WERI-Rb-1 (cell line): ENCODE measurements at regions not wholly inside any gene's neighbourhood (a gene's known extent, or its start where the extent isn't known, plus 50 kb on each side); places are given as distances from the start of the nearest gene placed in this dataset.

Experiments
- DNase-seq: peaks from one replicate; pipeline ENCODE4 v3.0.0-alpha.2; 2020
- H3K27ac ChIP-seq: fragments of 250-450 bp; sonication (Bioruptor Pico); 2 replicates; pipeline ENCODE4 v1.5.1; 2020; ENCODE audit warnings: mild to moderate bottlenecking, moderate library complexity
- H3K27me3 ChIP-seq: fragments of 250-450 bp; sonication (Bioruptor Pico); 2 replicates; pipeline ENCODE4 v1.5.1; 2021; ENCODE audit warnings: mild to moderate bottlenecking, low read depth, moderate library complexity; ENCODE audit not compliant: insufficient read depth, severe bottlenecking
- H3K36me3 ChIP-seq: fragments of 250-450 bp; sonication (Bioruptor Pico); 2 replicates; pipeline ENCODE4 v1.5.1; 2020; ENCODE audit warnings: mild to moderate bottlenecking, moderate library complexity
- H3K4me3 ChIP-seq: 2 replicates; pipeline ENCODE4 v1.5.1; 2011; ENCODE audit warnings: low read depth, mild to moderate bottlenecking, control low read depth, low read length
- H3K9me3 ChIP-seq: fragments of 250-450 bp; sonication (Bioruptor Pico); 2 replicates; pipeline ENCODE4 v1.5.1; 2021; ENCODE audit warnings: mild to moderate bottlenecking, moderate library complexity; ENCODE audit not compliant: severe bottlenecking
- CTCF ChIP-seq: IDR thresholded peaks from 2 replicates; pipeline ENCODE4 v1.5.1; 2011; ENCODE audit warnings: low read depth, mild to moderate bottlenecking, control low read depth, inconsistent platforms, low read length

GRCh38 chr3:132119531-132119930 lies 84.7 kb upstream of the CPNE4 start:
- TF ChIP-seq CTCF: no peak
- DNase-seq: no peak

GRCh38 chr3:132124096-132124495 lies 89.3 kb upstream of the CPNE4 start:
- TF ChIP-seq CTCF: no peak

More at GRCh38 chr3:132119531-132119930, 84.7 kb upstream of the CPNE4 start:
- no peaks in the 10 kb centered on the region for H3K27me3 ChIP-seq
- no peak overlapping the region for H3K27ac ChIP-seq
- H3K9me3 ChIP-seq: no peaks in the 10 kb centered on the region
- no peaks in the 10 kb centered on the region for H3K36me3 ChIP-seq
- no peak overlapping the region for H3K4me3 ChIP-seq

GRCh38 chr3:132124651-132125284 lies 90.0 kb upstream of the CPNE4 start:
- TF ChIP-seq CTCF: no peak
- H3K27ac ChIP-seq: no peak overlapping the region
- H3K27me3 ChIP-seq: no peaks in the 10 kb centered on the region

More at GRCh38 chr3:132124096-132124495, 89.3 kb upstream of the CPNE4 start:
- H3K4me3 ChIP-seq: no peak overlapping the region
- no peak overlapping the region for H3K27ac ChIP-seq
- H3K9me3 ChIP-seq: no peaks in the 10 kb centered on the region
- H3K27me3 ChIP-seq: no peaks in the 10 kb centered on the region
- H3K36me3 ChIP-seq: no peaks in the 10 kb centered on the region
- DNase-seq: no peak

GRCh38 chr3:132134611-132135010 lies 99.8 kb upstream of the CPNE4 start:
- no peak overlapping the region for H3K27ac ChIP-seq

More at GRCh38 chr3:132124651-132125284, 90.0 kb upstream of the CPNE4 start:
- H3K4me3 ChIP-seq: no peak overlapping the region
- H3K9me3 ChIP-seq: no peaks in the 10 kb centered on the region
- H3K36me3 ChIP-seq: no peaks in the 10 kb centered on the region
- no peak for DNase-seq

GRCh38 chr3:132135628-132136333 lies 101.0 kb upstream of the CPNE4 start:
- no peak for DNase-seq
- no peak overlapping the region for H3K27ac ChIP-seq

More at GRCh38 chr3:132134611-132135010, 99.8 kb upstream of the CPNE4 start:
- no peak overlapping the region for H3K4me3 ChIP-seq
- no peaks in the 10 kb centered on the region for H3K36me3 ChIP-seq
- no peak for TF ChIP-seq CTCF
- DNase-seq: no peak
- H3K9me3 ChIP-seq: no peaks in the 10 kb centered on the region
- H3K27me3 ChIP-seq: no peaks in the 10 kb centered on the region

More at GRCh38 chr3:132135628-132136333, 101.0 kb upstream of the CPNE4 start:
- Histone ChIP-seq H3K36me3 (no peaks in the 10 kb centered on the region), H3K27me3 (no peaks in the 10 kb centered on the region), H3K9me3 (no peaks in the 10 kb centered on the region), H3K4me3 (no peak overlapping the region)
- TF ChIP-seq CTCF: no peak
